IMR-90 (cell line): ENCODE measurements at regions not wholly inside any gene's neighbourhood (a gene's known extent, or its start where the extent isn't known, plus 50 kb on each side); places are given as distances from the start of the nearest gene placed in this dataset.

ENCODE experiments used
- ATAC-seq: fragments of 200-7000 bp; cut with Tn5 transposase; 2 replicates; pipeline ENCODE4 v1.9.1; 2020; ENCODE audit warnings: low read depth, mild to moderate bottlenecking, moderate library complexity
- BruUV-seq: library from RNA; stranded (reverse); fragments of 400-500 nt; replicated peaks from 2 replicates; lab custom pipeline; 2021; lab: Mats Ljungman, UMichigan
- CTCF ChIA-PET: fragments of 300-600 bp; formaldehyde crosslinking; extraction: SDS; loops from one replicate; lab custom pipeline; 2021; ENCODE audit warnings: antibody characterized with exemption; lab: Yijun Ruan, JAX
- POLR2A ChIA-PET: fragments of 300-600 bp; sonication (Branson Sonifier 250); formaldehyde crosslinking; loops from one replicate; lab custom pipeline; 2022; ENCODE audit warnings: antibody characterized with exemption; ENCODE audit not compliant: unreplicated experiment; lab: Charles Lee
- DNase-seq: peaks from one replicate; pipeline ENCODE4 v3.0.0; 2013
- H2AFZ ChIP-seq: replicated peaks from 2 replicates; pipeline ENCODE3; 2013; ENCODE audit warnings: low read length, mild to moderate bottlenecking; ENCODE audit not compliant: poor library complexity
- H2AK5ac ChIP-seq: 2 replicates; pipeline ENCODE4 v1.6.1; 2013; ENCODE audit warnings: low read depth, low read length, inconsistent platforms
- H2AK9ac ChIP-seq: replicated peaks from 2 replicates; pipeline ENCODE3; 2013; ENCODE audit warnings: mild to moderate bottlenecking, low read depth, low read length, moderate library complexity; ENCODE audit not compliant: poor library complexity
- H2BK120ac ChIP-seq: 2 replicates; pipeline ENCODE4 v1.6.1; 2013; ENCODE audit warnings: low read depth, low read length, inconsistent platforms
- H2BK15ac ChIP-seq: 3 replicates; pipeline ENCODE4 v1.6.1; 2013; ENCODE audit warnings: low read depth, low read length, inconsistent platforms
- H2BK20ac ChIP-seq: 2 replicates; pipeline ENCODE4 v1.6.1; 2013; ENCODE audit warnings: low read depth, mild to moderate bottlenecking, inconsistent platforms, low read length, moderate library complexity
- H2BK5ac ChIP-seq: 2 replicates; pipeline ENCODE4 v1.6.1; 2013; ENCODE audit warnings: mild to moderate bottlenecking, low read depth, low read length, inconsistent platforms; ENCODE audit not compliant: poor library complexity, severe bottlenecking
- H3K14ac ChIP-seq: replicated peaks from 2 replicates; pipeline ENCODE4 v1.6.1; 2013; ENCODE audit warnings: low read depth, low read length, inconsistent platforms
- H3K18ac ChIP-seq: 2 replicates; pipeline ENCODE4 v1.6.1; 2013; ENCODE audit warnings: low read depth, low read length, control low read depth
- H3K23ac ChIP-seq: 2 replicates; pipeline ENCODE4 v1.6.1; 2013; ENCODE audit warnings: low read depth, low read length, inconsistent platforms
- H3K27ac ChIP-seq: 2 replicates; pipeline ENCODE4 v1.5.1; 2013; ENCODE audit warnings: mild to moderate bottlenecking, control low read depth, low read length; ENCODE audit not compliant: insufficient read depth
- H3K27me3 ChIP-seq: 2 replicates; pipeline ENCODE4 v1.6.1; 2013; ENCODE audit warnings: low read length; ENCODE audit not compliant: control insufficient read depth, insufficient read depth
- H3K36me3 ChIP-seq: 2 replicates; pipeline ENCODE4 v1.6.1; 2013; ENCODE audit warnings: low read length, mixed read lengths; ENCODE audit not compliant: control insufficient read depth, insufficient read depth
- H3K4ac ChIP-seq: 2 replicates; pipeline ENCODE4 v1.6.1; 2013; ENCODE audit warnings: low read depth, low read length, inconsistent platforms
- H3K4me1 ChIP-seq: 2 replicates; pipeline ENCODE4 v1.6.1; 2013; ENCODE audit warnings: low read length, mixed read lengths; ENCODE audit not compliant: control insufficient read depth, insufficient read depth
- H3K4me2 ChIP-seq: 2 replicates; pipeline ENCODE4 v1.6.1; 2013; ENCODE audit warnings: low read depth, mild to moderate bottlenecking, control low read depth, low read length, moderate library complexity
- H3K4me3 ChIP-seq: 2 replicates; pipeline ENCODE4 v1.5.1; 2013; ENCODE audit warnings: low read depth, mild to moderate bottlenecking, control low read depth, low read length, moderate library complexity; ENCODE audit not compliant: insufficient read depth
- H3K56ac ChIP-seq: 2 replicates; pipeline ENCODE4 v1.6.1; 2013; ENCODE audit warnings: low read length, inconsistent platforms; ENCODE audit not compliant: insufficient read depth; ENCODE audit errors: extremely low read depth
- H3K79me1 ChIP-seq, 2 experiments: 2 replicates each; pipeline ENCODE4 v1.6.1; 2013; ENCODE audit warnings: low read length in 2 of 2, inconsistent platforms in 1 of 2, low read depth in 1 of 2
- H3K9ac ChIP-seq: 2 replicates; pipeline ENCODE4 v1.6.1; 2013; ENCODE audit warnings: low read depth, low read length, control low read depth
- H3K9me1 ChIP-seq: 2 replicates; pipeline ENCODE4 v1.6.1; 2013; ENCODE audit warnings: low read length, inconsistent platforms; ENCODE audit not compliant: insufficient read depth
- H3K9me3 ChIP-seq: 2 replicates; pipeline ENCODE4 v1.6.1; 2013; ENCODE audit warnings: low read length; ENCODE audit not compliant: control insufficient read depth, insufficient read depth
- H4K20me1 ChIP-seq: 2 replicates; pipeline ENCODE4 v1.6.1; 2013; ENCODE audit warnings: low read length, inconsistent platforms; ENCODE audit not compliant: insufficient read depth
- H4K5ac ChIP-seq: 2 replicates; pipeline ENCODE4 v1.6.1; 2013; ENCODE audit warnings: mild to moderate bottlenecking, low read depth, low read length, control low read depth
- H4K8ac ChIP-seq, 2 experiments: 2 replicates each; pipeline ENCODE4 v1.6.1; 2013; ENCODE audit warnings: low read depth in 2 of 2, low read length in 2 of 2, control low read depth in 1 of 2, inconsistent platforms in 1 of 2
- H4K91ac ChIP-seq: 2 replicates; pipeline ENCODE4 v1.6.1; 2013; ENCODE audit warnings: low read depth, low read length, inconsistent platforms; ENCODE audit not compliant: insufficient read depth
- BHLHE40 ChIP-seq: fragments of 150-350 bp; IDR thresholded peaks from 2 replicates; pipeline ENCODE4 v1.6.1; 2016; ENCODE audit warnings: mild to moderate bottlenecking, low read depth, low read length
- CEBPB ChIP-seq: IDR thresholded peaks from 2 replicates; pipeline ENCODE4 v1.6.1; 2012; ENCODE audit warnings: low read depth, low read length, improper control_type of control experiment
- CHD1 ChIP-seq: IDR thresholded peaks from 2 replicates; pipeline ENCODE4 v1.6.1; 2012; ENCODE audit warnings: low read depth, low read length, improper control_type of control experiment
- CTCF ChIP-seq: conservative IDR thresholded peaks from 2 replicates; pipeline ENCODE4 v1.5.1; 2012; ENCODE audit warnings: mild to moderate bottlenecking, low read depth, low read length, improper control_type of control experiment
- ELK1 ChIP-seq: fragments of 150-350 bp; IDR thresholded peaks from 2 replicates; pipeline ENCODE4 v1.6.1; 2016; ENCODE audit warnings: low read depth, mild to moderate bottlenecking, low read length, moderate library complexity, borderline replicate concordance
- FOS ChIP-seq: fragments of 150-350 bp; IDR thresholded peaks from 2 replicates; pipeline ENCODE4 v1.6.1; 2016; ENCODE audit warnings: low read depth, low read length
- MAFK ChIP-seq: IDR thresholded peaks from 2 replicates; pipeline ENCODE4 v1.6.1; 2012; ENCODE audit warnings: low read depth, low read length, improper control_type of control experiment
- MAZ ChIP-seq: IDR thresholded peaks from 2 replicates; pipeline ENCODE4 v1.6.1; 2012; ENCODE audit warnings: low read depth, mild to moderate bottlenecking, low read length, improper control_type of control experiment, moderate library complexity, borderline replicate concordance
- MXI1 ChIP-seq: IDR thresholded peaks from 2 replicates; pipeline ENCODE4 v1.6.1; 2012; ENCODE audit warnings: low read depth, mild to moderate bottlenecking, low read length, moderate library complexity, borderline replicate concordance
- NFE2L2 ChIP-seq: fragments of 150-350 bp; IDR thresholded peaks from 2 replicates; pipeline ENCODE4 v1.6.1; 2016; ENCODE audit warnings: low read depth, mild to moderate bottlenecking, low read length
- POLR2A ChIP-seq: IDR thresholded peaks from 2 replicates; pipeline ENCODE4 v1.6.1; 2012; ENCODE audit warnings: mild to moderate bottlenecking, low read depth, low read length
- RAD21 ChIP-seq: IDR thresholded peaks from 2 replicates; pipeline ENCODE4 v1.6.1; 2012; ENCODE audit warnings: low read length, improper control_type of control experiment
- RCOR1 ChIP-seq: IDR thresholded peaks from 2 replicates; pipeline ENCODE4 v1.6.1; 2012; ENCODE audit warnings: mild to moderate bottlenecking, low read length, improper control_type of control experiment; ENCODE audit not compliant: insufficient replicate concordance
- RFX5 ChIP-seq: IDR thresholded peaks from 2 replicates; pipeline ENCODE4 v1.8.0; 2012; ENCODE audit warnings: low read depth, mild to moderate bottlenecking, low read length, moderate library complexity
- SMC3 ChIP-seq: fragments of 150-350 bp; IDR thresholded peaks from 2 replicates; pipeline ENCODE4 v1.6.1; 2016; ENCODE audit warnings: low read depth, mild to moderate bottlenecking, antibody characterized with exemption, low read length, moderate library complexity
- WGBS, 2 experiments: methylation state at CpG; one replicate each; pipeline versions ENCODE4 v1.1.5 to v1.1.7; 2013; ENCODE audit warnings: missing lambda C conversion rate in 2 of 2; ENCODE audit not compliant: insufficient read length in 1 of 2; ENCODE audit errors: extremely low coverage in 2 of 2; 5-methylcytosine and 5-hydroxymethylcytosine counted together
- dilution Hi-C: fragments of 300-500 bp; cut with HindIII; formaldehyde crosslinking; loops from one replicate; pipeline ENCODE4 v1.14.3; 2018; ENCODE audit warnings: low sequenced_read_pairs; ENCODE audit not compliant: unreplicated experiment
- in situ Hi-C: fragments of 300-500 bp; cut with MboI; formaldehyde crosslinking; loops from 3 replicates; pipeline ENCODE4 v1.14.3; 2019; ENCODE audit warnings: low sequenced_read_pairs, inconsistent platforms, mixed read lengths
- intact Hi-C: fragments of 100-400 bp; cut with micrococcal nuclease; formaldehyde crosslinking; loops from 2 replicates; pipeline ENCODE4 v1.10.0; 2022
- TF ChIP-seq, protein P1 (sequence below): fragments of 150-350 bp; IDR thresholded peaks from 2 replicates; pipeline ENCODE4 v1.6.1; 2017; ENCODE audit warnings: mild to moderate bottlenecking, antibody characterized with exemption, low read length, low read depth

- H3K9me1 ChIP-seq: no peaks in the 10 kb centered on the region
- H3K9ac ChIP-seq: no peak overlapping the region
- H4K5ac ChIP-seq: no peak overlapping the region
- dilution Hi-C loops: no loop called here
- no peak overlapping the region for H3K27ac ChIP-seq
- POLR2A ChIA-PET: no interaction called here
- no peaks in the 10 kb centered on the region for H3K79me1 ChIP-seq
- H3K4me2 ChIP-seq: no peak overlapping the region
- H3K4ac ChIP-seq: no peak overlapping the region
- no peak overlapping the region for H3K56ac ChIP-seq
- no peak overlapping the region for H2BK20ac ChIP-seq
- no peak overlapping the region for H2BK15ac ChIP-seq
- H3K27me3 ChIP-seq: no peaks in the 10 kb centered on the region
- no peak overlapping the region for H3K14ac ChIP-seq
- H3K9me3 ChIP-seq: no peaks in the 10 kb centered on the region; the same call in 1 of the 2 replicates
- no peaks in the 10 kb centered on the region for H3K36me3 ChIP-seq
- H3K4me1 ChIP-seq: no peaks in the 10 kb centered on the region
- TF ChIP-seq FOS (no peak), RAD21 (no peak), POLR2A (no peak), MAFK (no peak), CHD1 (no peak), NFE2L2 (no peak), ELK1 (no peak), BHLHE40 (no peak), CTCF (no peak), RFX5 (no peak), MXI1 (no peak), MAZ (no peak), SMC3 (no peak), RCOR1 (no peak), CEBPB (no peak)
- TF ChIP-seq, protein P1, sequence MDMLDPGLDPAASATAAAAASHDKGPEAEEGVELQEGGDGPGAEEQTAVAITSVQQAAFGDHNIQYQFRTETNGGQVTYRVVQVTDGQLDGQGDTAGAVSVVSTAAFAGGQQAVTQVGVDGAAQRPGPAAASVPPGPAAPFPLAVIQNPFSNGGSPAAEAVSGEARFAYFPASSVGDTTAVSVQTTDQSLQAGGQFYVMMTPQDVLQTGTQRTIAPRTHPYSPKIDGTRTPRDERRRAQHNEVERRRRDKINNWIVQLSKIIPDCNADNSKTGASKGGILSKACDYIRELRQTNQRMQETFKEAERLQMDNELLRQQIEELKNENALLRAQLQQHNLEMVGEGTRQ: no peak
- no peak for DNase-seq
- in situ Hi-C loops: no loop called here
- H2BK120ac ChIP-seq: no peak overlapping the region
- no peak overlapping the region for H3K23ac ChIP-seq
- no TSS peak for BruUV-seq
- no peak for ATAC-seq
- no peak overlapping the region for H2AK5ac ChIP-seq
- WGBS, 2 experiments: no CpG with 5 or more reads among the region's 2 CpGs
- no peak overlapping the region for H3K4me3 ChIP-seq
- no peak overlapping the region for H3K18ac ChIP-seq
- no peaks in the 10 kb centered on the region for H4K20me1 ChIP-seq
- no peak overlapping the region for H2AK9ac ChIP-seq
- intact Hi-C loops: no loop called here
- no peak overlapping the region for H2BK5ac ChIP-seq
- CTCF ChIA-PET: no interaction called here
- H4K91ac ChIP-seq: no peak overlapping the region
- H2AFZ ChIP-seq: no peak overlapping the region
- no peak overlapping the region for H4K8ac ChIP-seq
Observed at GRCh38 chr2:142294225-142294624, 163.4 kb upstream of the LRP1B start.
